CD14-positive monocyte (primary cell): ENCODE measurements at regions not wholly inside any gene's neighbourhood (a gene's known extent, or its start where the extent isn't known, plus 50 kb on each side); places are given as distances from the start of the nearest gene placed in this dataset.
A peak's percentile ranks its signal among the peaks of the same experiment; 100 is the strongest.

Source experiments
- DNase-seq, 3 donors: peaks; one replicate each; pipeline ENCODE4 v3.0.0-alpha.2; 2011 to 2022
- H2AFZ ChIP-seq: 2 replicates; pipeline ENCODE4 v1.6.0; 2012; ENCODE audit warnings: mild to moderate bottlenecking, low read depth, low read length, inconsistent platforms; ENCODE audit not compliant: insufficient read depth, poor library complexity, severe bottlenecking
- H3K27ac ChIP-seq, 2 donors: 1 replicate in 1 of 2; 2 replicates in 1 of 2; pipeline ENCODE4 v1.5.1; 2012 to 2013; ENCODE audit warnings: low read length in 2 of 2, control low read depth in 1 of 2, inconsistent platforms in 1 of 2, low read depth in 1 of 2, mild to moderate bottlenecking in 1 of 2
- H3K27me3 ChIP-seq, 2 donors: one replicate each; pipeline versions ENCODE4 v1.6.0 to v1.6.1; 2011 to 2013; ENCODE audit warnings: low read length in 2 of 2; ENCODE audit not compliant: control insufficient read depth in 2 of 2, insufficient read depth in 2 of 2
- H3K36me3 ChIP-seq, 2 donors: replicated peaks in 1 of 2; 1 replicate in 1 of 2; 2 replicates in 1 of 2; pipeline versions ENCODE4 v1.5.1 to v1.6.1; 2012 to 2013; ENCODE audit warnings: low read length in 2 of 2, control low read depth in 1 of 2, inconsistent platforms in 1 of 2, mild to moderate bottlenecking in 1 of 2; ENCODE audit not compliant: insufficient read depth in 2 of 2, control insufficient read depth in 1 of 2
- H3K4me1 ChIP-seq, 2 donors: 1 replicate in 1 of 2; 2 replicates in 1 of 2; pipeline versions ENCODE4 v1.5.1 to v1.6.1; 2012 to 2013; ENCODE audit warnings: low read length in 2 of 2, control low read depth in 1 of 2, inconsistent platforms in 1 of 2, mild to moderate bottlenecking in 1 of 2, moderate library complexity in 1 of 2; ENCODE audit not compliant: insufficient read depth in 2 of 2, control insufficient read depth in 1 of 2
- H3K4me2 ChIP-seq: replicated peaks from 2 replicates; pipeline ENCODE3; 2012; ENCODE audit warnings: low read length, moderate library complexity, mild to moderate bottlenecking; ENCODE audit not compliant: poor library complexity, severe bottlenecking; ENCODE audit errors: extremely low read depth
- H3K4me3 ChIP-seq, 3 experiments: fragments of 200-600 bp in 1 of 3; sonication (generic) in 1 of 3; replicated peaks in 1 of 3; 1 replicate in 2 of 3; 2 replicates in 1 of 3; pipeline ENCODE4 v1.5.1; 2011 to 2013; ENCODE audit warnings: low read length in 3 of 3, mild to moderate bottlenecking in 3 of 3, control low read depth in 2 of 3, low read depth in 2 of 3, inconsistent platforms in 1 of 3, moderate library complexity in 1 of 3
- H3K79me2 ChIP-seq: 2 replicates; pipeline ENCODE4 v1.6.0; 2012; ENCODE audit warnings: mild to moderate bottlenecking, control low read depth, inconsistent platforms, low read length, moderate library complexity; ENCODE audit not compliant: insufficient read depth
- H3K9ac ChIP-seq: 2 replicates; pipeline ENCODE4 v1.6.0; 2017; ENCODE audit warnings: low read length, mild to moderate bottlenecking; ENCODE audit not compliant: insufficient read depth, poor library complexity, severe bottlenecking
- H3K9me3 ChIP-seq, 2 donors: replicated peaks in 1 of 2; 1 replicate in 1 of 2; 2 replicates in 1 of 2; pipeline versions ENCODE4 v1.5.1 to v1.6.1; 2012 to 2013; ENCODE audit warnings: low read length in 2 of 2, control low read depth in 1 of 2; ENCODE audit not compliant: control insufficient read depth in 1 of 2, insufficient read depth in 1 of 2
- H4K20me1 ChIP-seq: 2 replicates; pipeline ENCODE4 v1.6.0; 2012; ENCODE audit warnings: mild to moderate bottlenecking, low read length, control low read depth, moderate library complexity; ENCODE audit not compliant: insufficient read depth
- H3K27ac Mint-ChIP-seq, 7 donors: one replicate each; pipeline ENCODE4 v1.8.0; 2020; ENCODE audit warnings: mild to moderate bottlenecking in 7 of 7, mixed read lengths in 7 of 7, moderate library complexity in 6 of 7, inconsistent platforms in 2 of 7
- H3K27me3 Mint-ChIP-seq, 3 donors: one replicate each; pipeline ENCODE4 v1.8.0; 2021 to 2022; ENCODE audit warnings: low read depth in 3 of 3, mild to moderate bottlenecking in 3 of 3, mixed read lengths in 3 of 3, moderate library complexity in 3 of 3, inconsistent platforms in 1 of 3
- H3K36me3 Mint-ChIP-seq, 2 donors: one replicate each; pipeline ENCODE4 v1.8.0; 2020; ENCODE audit warnings: mixed read lengths in 2 of 2, inconsistent platforms in 1 of 2, mild to moderate bottlenecking in 1 of 2
- H3K4me1 Mint-ChIP-seq: one replicate; pipeline ENCODE4 v1.8.0; 2020; ENCODE audit warnings: mild to moderate bottlenecking, mixed read lengths
- H3K4me3 Mint-ChIP-seq, 2 donors: one replicate each; pipeline ENCODE4 v1.8.0; 2020; ENCODE audit warnings: mild to moderate bottlenecking in 2 of 2, mixed read lengths in 2 of 2, moderate library complexity in 1 of 2
- H3K9me3 Mint-ChIP-seq, 7 donors: one replicate each; pipeline ENCODE4 v1.8.0; 2020 to 2022; ENCODE audit warnings: mixed read lengths in 7 of 7, mild to moderate bottlenecking in 6 of 7, moderate library complexity in 6 of 7, inconsistent platforms in 2 of 7
- CTCF ChIP-seq: fragments of 200-600 bp; IDR thresholded peaks from one replicate; pipeline ENCODE4 v1.8.0; 2022; ENCODE audit warnings: antibody characterized with exemption, mild to moderate bottlenecking
- WGBS: methylation state at CpG from one replicate; pipeline ENCODE4 v1.1.5; 2013; ENCODE audit warnings: missing lambda C conversion rate; ENCODE audit not compliant: insufficient coverage; 5-methylcytosine and 5-hydroxymethylcytosine counted together
- intact Hi-C, 2 donors: fragments of 100-400 bp; cut with micrococcal nuclease; formaldehyde crosslinking; loops; one replicate each; pipeline versions ENCODE4 v1.15.0 to v1.15.1; 2023

- Mint-ChIP-seq H3K4me1 (peaks cover 5% of the 10 kb centered on the region), H3K27me3 (peaks cover 2 to 9% (median 7%) of the 10 kb centered on the region in 3 donors), H3K27ac (no peak overlapping the region), H3K4me3 (no peak overlapping the region), H3K9me3 (peaks cover 0 to 4% (median 0%) of the 10 kb centered on the region in 7 donors), H3K36me3 (no peaks in the 10 kb centered on the region)
- Histone ChIP-seq H3K4me1 (peaks cover 0 to 4% of the 10 kb centered on the region in 2 donors), H4K20me1 (no peaks in the 10 kb centered on the region), H2AFZ (no peak overlapping the region), H3K27ac (no peak overlapping the region), H3K9me3 (no peaks in the 10 kb centered on the region), H3K79me2 (no peaks in the 10 kb centered on the region), H3K9ac (no peak overlapping the region), H3K4me2 (no peak overlapping the region), H3K36me3 (no peaks in the 10 kb centered on the region), H3K4me3 (no peak overlapping the region), H3K27me3 (no peaks in the 10 kb centered on the region)
- no peak for DNase-seq
- intact Hi-C loops: no loop called here
- WGBS: 23% methylated on average over 2 of the region's 7 CpGs
- no peak for TF ChIP-seq CTCF
Observed at GRCh38 chr9:71552480-71552879, 215.8 kb downstream of the CEMIP2 start.

GRCh38 chr9:71549023-71549422, 219.3 kb downstream of the CEMIP2 start:
- H3K4me2 ChIP-seq: no peak overlapping the region
- DNase-seq: peak in 1 of 3 donors; percentile 22
- no peak overlapping the region for H3K9ac ChIP-seq
- no peaks in the 10 kb centered on the region for H3K79me2 ChIP-seq
- no peaks in the 10 kb centered on the region for H3K9me3 ChIP-seq
- no CpG with 5 or more reads among the region's 2 CpGs for WGBS
- H3K27me3 ChIP-seq: no peaks in the 10 kb centered on the region
- H3K36me3 ChIP-seq: no peaks in the 10 kb centered on the region
- no peaks in the 10 kb centered on the region for H3K36me3 Mint-ChIP-seq
- no peak overlapping the region for H3K4me3 Mint-ChIP-seq
- peaks cover 0 to 4% (median 0%) of the 10 kb centered on the region in 7 donors for H3K9me3 Mint-ChIP-seq
- no peak overlapping the region for H3K27ac Mint-ChIP-seq
- peaks cover 2 to 11% (median 7%) of the 10 kb centered on the region in 3 donors for H3K27me3 Mint-ChIP-seq
- no peak for TF ChIP-seq CTCF
- no peak overlapping the region for H3K27ac ChIP-seq
- intact Hi-C loops: no loop called here
- H4K20me1 ChIP-seq: no peaks in the 10 kb centered on the region
- peaks cover 0 to 4% of the 10 kb centered on the region in 2 donors for H3K4me1 ChIP-seq
- H2AFZ ChIP-seq: no peak overlapping the region
- no peak overlapping the region for H3K4me3 ChIP-seq
- H3K4me1 Mint-ChIP-seq: peaks cover 5% of the 10 kb centered on the region
